GM12872 (cell line): ENCODE measurements at regions not wholly inside any gene's neighbourhood (a gene's known extent, or its start where the extent isn't known, plus 50 kb on each side); places are given as distances from the start of the nearest gene placed in this dataset.

ENCODE experiments used
- TF ChIP-seq, protein P1 (sequence below): IDR thresholded peaks from 3 replicates; pipeline ENCODE4 v1.5.1; 2011; ENCODE audit warnings: low read depth, mild to moderate bottlenecking, low read length, moderate library complexity; ENCODE audit not compliant: insufficient read depth

- TF ChIP-seq, protein P1, sequence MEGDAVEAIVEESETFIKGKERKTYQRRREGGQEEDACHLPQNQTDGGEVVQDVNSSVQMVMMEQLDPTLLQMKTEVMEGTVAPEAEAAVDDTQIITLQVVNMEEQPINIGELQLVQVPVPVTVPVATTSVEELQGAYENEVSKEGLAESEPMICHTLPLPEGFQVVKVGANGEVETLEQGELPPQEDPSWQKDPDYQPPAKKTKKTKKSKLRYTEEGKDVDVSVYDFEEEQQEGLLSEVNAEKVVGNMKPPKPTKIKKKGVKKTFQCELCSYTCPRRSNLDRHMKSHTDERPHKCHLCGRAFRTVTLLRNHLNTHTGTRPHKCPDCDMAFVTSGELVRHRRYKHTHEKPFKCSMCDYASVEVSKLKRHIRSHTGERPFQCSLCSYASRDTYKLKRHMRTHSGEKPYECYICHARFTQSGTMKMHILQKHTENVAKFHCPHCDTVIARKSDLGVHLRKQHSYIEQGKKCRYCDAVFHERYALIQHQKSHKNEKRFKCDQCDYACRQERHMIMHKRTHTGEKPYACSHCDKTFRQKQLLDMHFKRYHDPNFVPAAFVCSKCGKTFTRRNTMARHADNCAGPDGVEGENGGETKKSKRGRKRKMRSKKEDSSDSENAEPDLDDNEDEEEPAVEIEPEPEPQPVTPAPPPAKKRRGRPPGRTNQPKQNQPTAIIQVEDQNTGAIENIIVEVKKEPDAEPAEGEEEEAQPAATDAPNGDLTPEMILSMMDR = no peak
These were observed 171.6 kb upstream of the RAI2 start for GRCh38 chrX:18032486-18033221.

DNA sequence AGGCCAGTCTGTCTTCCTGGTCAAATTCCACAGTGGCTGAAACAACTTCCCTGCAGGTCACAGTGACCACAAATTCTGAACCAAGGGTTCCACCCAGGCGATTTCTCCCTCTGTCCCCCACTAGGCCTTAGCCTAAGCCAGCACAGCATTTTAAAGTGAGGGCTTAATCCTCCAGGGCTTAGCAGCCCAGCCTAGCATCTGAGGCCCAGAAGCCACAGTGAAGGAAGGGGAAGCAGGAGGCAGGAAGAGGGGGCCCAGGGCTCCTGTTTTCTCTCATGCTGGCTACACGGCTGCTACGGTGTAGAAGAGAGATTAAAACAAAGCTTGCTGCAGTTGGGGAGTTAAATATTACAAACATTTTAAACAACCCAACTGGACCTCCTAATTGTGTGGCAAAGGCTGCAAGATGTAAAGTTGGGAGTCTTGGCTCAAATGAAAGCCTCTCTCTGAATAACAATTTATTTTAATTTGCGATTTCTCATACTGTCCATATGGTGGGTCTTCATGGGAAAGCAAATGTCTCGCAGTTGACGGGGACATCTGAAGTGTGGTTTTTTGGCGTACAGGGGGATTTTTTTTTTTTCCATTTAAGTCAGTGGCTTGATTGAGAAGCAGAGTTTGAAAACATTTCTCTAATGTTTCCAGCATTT lies 170.8 kb upstream of the RAI2 start:
- TF ChIP-seq, protein P1 = no peak

DNA sequence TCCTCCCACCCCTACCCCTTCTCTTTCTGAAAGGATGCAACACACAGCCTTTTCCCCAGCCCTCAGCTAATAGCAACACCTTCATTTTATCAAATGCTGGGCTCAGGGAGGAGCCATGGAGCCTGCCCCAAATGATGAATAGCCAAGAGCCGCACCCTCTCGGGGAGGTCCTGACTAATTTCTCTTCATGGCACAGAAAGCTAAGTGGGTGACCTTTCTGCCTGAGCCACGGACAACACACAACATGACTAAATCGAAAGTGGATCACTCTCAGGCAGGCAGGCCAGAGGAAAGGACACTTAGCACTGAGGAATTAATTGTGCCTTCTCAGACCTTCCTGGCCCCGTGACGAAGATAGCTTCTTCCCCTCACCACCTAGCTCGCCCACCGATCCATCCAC lies 165.1 kb upstream of the RAI2 start:
- TF ChIP-seq, protein P1 = no peak

DNA sequence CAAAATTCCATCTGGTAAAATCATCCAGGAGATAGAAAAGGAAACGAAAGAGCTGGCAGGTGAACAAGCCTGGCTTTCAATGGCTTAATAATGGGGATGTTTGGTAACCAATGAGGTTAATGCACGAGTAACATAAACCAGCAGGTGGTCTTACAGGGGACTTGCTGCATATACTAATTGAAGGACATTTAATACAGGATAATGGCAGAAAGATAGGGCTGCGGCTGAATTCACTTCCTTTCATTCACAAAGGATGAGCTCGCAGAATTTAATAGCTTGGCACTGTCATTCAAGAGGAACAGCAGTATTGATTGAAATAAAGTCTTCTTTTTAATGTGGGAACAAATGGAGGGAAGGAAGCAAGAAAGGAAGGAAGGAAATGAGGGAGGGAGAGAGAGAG lies 156.3 kb upstream of the RAI2 start:
- TF ChIP-seq, protein P1 = no peak

DNA sequence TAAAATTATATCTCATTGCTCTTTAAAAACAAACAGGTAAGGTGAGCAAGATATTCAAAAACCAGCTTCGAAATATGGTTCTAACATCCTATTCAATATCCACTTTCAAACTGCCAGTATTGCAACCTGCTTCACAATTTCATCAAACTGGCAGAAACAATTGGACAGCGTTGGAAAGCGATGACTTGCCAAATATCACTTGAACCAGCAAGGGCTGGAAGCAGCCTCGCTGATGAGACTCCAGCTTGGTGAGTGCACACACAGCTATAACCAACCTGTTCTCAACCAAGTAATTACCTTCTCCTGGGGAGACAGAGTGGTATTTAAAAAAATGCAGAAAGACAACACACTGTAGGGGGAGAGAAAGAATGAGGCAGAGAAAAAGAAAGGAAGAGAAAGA lies 155.8 kb upstream of the RAI2 start:
- TF ChIP-seq, protein P1 = no peak

GRCh38 chrX:18010253-18010652 lies 149.2 kb upstream of the RAI2 start:
- TF ChIP-seq, protein P1 = no peak

DNA sequence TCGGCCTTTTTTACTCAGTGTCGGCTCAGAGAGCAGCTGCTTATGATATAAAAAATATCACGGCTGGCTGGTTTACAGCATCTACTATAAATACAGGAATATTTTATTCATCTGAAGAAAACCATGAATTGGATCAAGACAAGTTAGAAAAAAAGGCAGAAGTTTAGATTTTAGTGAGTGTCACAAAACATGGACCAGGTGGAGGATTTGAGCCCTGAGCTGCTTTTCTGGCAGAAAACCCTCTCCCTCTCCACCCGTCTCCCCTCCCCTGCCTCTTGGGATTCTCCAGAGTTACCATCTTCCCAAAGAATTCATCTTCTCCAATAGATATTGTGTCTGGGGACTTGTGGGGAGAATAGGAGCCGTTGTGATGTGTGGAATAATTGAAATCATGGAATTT lies 142.8 kb upstream of the RAI2 start:
- TF ChIP-seq, protein P1 = no peak
